Activated B cell treated with CpG ODN at 0.5 μM for 24 hours (primary cell): ENCODE measurements at regions not wholly inside any gene's neighbourhood (a gene's known extent, or its start where the extent isn't known, plus 50 kb on each side); places are given as distances from the start of the nearest gene placed in this dataset.

Experiments
- ATAC-seq: fragments of 200-7000 bp; cut with Tn5 transposase; one replicate; pipeline ENCODE4 v1.10.0; 2021; ENCODE audit warnings: low read depth, mild to moderate bottlenecking, moderate library complexity
- CTCF ChIA-PET: fragments of 350-600 bp; sonication (Branson Sonifier 250); formaldehyde crosslinking; loops from one replicate; lab custom pipeline; 2021; ENCODE audit warnings: antibody characterized with exemption; lab: Charles Lee
- POLR2A ChIA-PET: fragments of 350-600 bp; sonication (Branson Sonifier 250); formaldehyde crosslinking; loops from one replicate; lab custom pipeline; 2021; ENCODE audit warnings: antibody characterized with exemption; lab: Charles Lee
- DNase-seq: peaks from one replicate; pipeline ENCODE4 v3.0.0; 2022
- H3K27ac Mint-ChIP-seq: one replicate; pipeline ENCODE4 v1.8.0; 2020; ENCODE audit warnings: mixed read lengths
- H3K27me3 Mint-ChIP-seq: one replicate; pipeline ENCODE4 v1.8.0; 2021; ENCODE audit warnings: mixed read lengths
- H3K36me3 Mint-ChIP-seq: one replicate; pipeline ENCODE4 v1.8.0; 2021; ENCODE audit warnings: low read depth, mixed read lengths
- H3K4me1 Mint-ChIP-seq: one replicate; pipeline ENCODE4 v1.8.0; 2021; ENCODE audit warnings: mixed read lengths
- H3K4me3 Mint-ChIP-seq: one replicate; pipeline ENCODE4 v1.8.0; 2020; ENCODE audit warnings: mild to moderate bottlenecking, mixed read lengths
- H3K9me3 Mint-ChIP-seq: one replicate; pipeline ENCODE4 v1.8.0; 2020; ENCODE audit warnings: mixed read lengths
- intact Hi-C: fragments of 100-400 bp; cut with micrococcal nuclease; formaldehyde crosslinking; loops from one replicate; pipeline ENCODE4 v1.15.1; 2024
- TF ChIP-seq, protein P1 (sequence below): fragments of 200-600 bp; IDR thresholded peaks from one replicate; pipeline ENCODE4 v1.8.0; 2022; ENCODE audit warnings: antibody characterized with exemption, mild to moderate bottlenecking

DNA sequence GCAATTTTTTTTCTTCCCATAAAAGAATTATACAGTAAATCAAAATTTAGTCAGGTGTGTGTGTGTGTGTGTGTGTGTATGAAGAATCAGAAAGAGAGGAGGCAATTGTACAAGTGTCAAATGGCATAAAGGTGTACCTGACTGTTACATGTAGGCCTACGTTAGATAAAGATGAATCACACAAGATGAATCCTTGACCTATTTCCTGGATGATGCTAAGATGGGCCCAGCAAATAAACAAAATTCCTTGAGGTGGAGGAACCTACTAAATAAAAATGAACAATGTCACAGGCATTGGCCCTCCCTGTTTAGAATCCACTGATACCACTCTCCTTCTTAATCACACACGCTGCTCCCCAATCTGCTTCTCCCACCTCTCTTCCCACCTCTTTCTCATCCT is 79.7 kb upstream of the LRATD1 start:
- no peaks in the 10 kb centered on the region for H3K9me3 Mint-ChIP-seq
- ATAC-seq (no peak), DNase-seq (no peak)
- H3K27ac Mint-ChIP-seq, result no peak overlapping the region
- no peak overlapping the region for H3K4me3 Mint-ChIP-seq
- no peaks in the 10 kb centered on the region for H3K36me3 Mint-ChIP-seq
- intact Hi-C loops, result no loop called here
- ChIA-PET CTCF (no interaction called here), POLR2A (no interaction called here)
- no peaks in the 10 kb centered on the region for H3K4me1 Mint-ChIP-seq
- TF ChIP-seq, protein P1, sequence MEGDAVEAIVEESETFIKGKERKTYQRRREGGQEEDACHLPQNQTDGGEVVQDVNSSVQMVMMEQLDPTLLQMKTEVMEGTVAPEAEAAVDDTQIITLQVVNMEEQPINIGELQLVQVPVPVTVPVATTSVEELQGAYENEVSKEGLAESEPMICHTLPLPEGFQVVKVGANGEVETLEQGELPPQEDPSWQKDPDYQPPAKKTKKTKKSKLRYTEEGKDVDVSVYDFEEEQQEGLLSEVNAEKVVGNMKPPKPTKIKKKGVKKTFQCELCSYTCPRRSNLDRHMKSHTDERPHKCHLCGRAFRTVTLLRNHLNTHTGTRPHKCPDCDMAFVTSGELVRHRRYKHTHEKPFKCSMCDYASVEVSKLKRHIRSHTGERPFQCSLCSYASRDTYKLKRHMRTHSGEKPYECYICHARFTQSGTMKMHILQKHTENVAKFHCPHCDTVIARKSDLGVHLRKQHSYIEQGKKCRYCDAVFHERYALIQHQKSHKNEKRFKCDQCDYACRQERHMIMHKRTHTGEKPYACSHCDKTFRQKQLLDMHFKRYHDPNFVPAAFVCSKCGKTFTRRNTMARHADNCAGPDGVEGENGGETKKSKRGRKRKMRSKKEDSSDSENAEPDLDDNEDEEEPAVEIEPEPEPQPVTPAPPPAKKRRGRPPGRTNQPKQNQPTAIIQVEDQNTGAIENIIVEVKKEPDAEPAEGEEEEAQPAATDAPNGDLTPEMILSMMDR, result no peak
- no peaks in the 10 kb centered on the region for H3K27me3 Mint-ChIP-seq

DNA sequence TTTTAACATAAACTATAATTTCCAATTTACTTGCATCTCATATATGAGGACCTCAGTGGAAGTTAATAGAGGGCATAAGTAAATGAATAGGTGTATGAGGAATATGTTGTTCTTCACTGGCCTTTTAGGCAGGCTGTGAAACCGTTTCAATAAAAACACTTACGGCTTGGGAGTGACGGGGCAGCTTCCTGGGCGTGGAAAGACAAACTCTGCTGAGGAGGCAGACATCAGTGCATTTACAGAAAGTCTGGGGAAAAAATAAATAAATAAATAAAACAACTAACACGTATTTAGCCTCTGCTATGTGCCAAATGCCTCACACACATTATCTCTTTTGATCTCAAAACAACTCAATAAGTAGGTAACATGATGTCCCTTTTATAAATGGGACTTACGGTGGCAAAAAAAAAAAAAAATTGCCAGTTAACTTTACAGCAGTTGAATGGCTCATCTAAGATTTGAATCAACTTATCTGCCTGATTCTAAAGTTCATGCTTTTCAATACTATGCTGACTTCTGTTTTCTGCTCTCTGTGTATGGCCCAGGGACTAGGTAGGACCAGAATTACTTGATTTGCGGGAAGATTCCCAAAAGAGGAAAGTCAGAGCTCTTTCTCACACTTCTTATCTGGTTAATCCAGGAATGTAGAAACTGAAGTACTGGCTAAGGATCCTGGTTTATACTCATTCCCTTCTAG is 77.5 kb upstream of the LRATD1 start:
- Mint-ChIP-seq H3K4me1 (no peaks in the 10 kb centered on the region), H3K27ac (no peak overlapping the region), H3K36me3 (no peaks in the 10 kb centered on the region), H3K27me3 (no peaks in the 10 kb centered on the region), H3K4me3 (no peak overlapping the region), H3K9me3 (no peaks in the 10 kb centered on the region)
- TF ChIP-seq, protein P1, result no peak
- ChIA-PET CTCF (no interaction called here), POLR2A (no interaction called here)
- intact Hi-C loops, result no loop called here
- DNase-seq, result no peak
- ATAC-seq, result no peak

DNA sequence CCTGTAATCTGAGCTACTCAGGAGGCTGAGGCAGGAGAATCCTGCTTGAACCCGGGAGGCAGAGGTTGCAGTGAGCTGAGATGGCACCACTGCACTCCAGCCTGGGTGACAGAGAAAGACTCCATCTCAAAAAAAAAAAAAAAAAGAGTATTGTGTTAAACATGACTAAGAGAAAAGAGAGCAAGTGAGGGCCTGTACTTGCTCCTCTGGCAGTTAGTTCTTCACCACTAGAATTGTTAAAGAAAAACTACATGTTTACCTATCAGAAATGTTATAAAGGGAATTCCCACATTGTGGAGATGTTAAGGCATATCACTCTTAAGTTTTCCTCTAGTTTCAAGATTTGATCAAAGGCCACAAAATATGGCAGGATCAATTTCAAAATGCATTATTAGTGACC is 75.4 kb upstream of the LRATD1 start:
- intact Hi-C loops, result no loop called here
- ATAC-seq, result no peak
- H3K27me3 Mint-ChIP-seq, result no peaks in the 10 kb centered on the region
- TF ChIP-seq, protein P1, result no peak
- H3K4me1 Mint-ChIP-seq, result no peaks in the 10 kb centered on the region
- no peak overlapping the region for H3K27ac Mint-ChIP-seq
- no peaks in the 10 kb centered on the region for H3K36me3 Mint-ChIP-seq
- DNase-seq, result no peak
- no peaks in the 10 kb centered on the region for H3K9me3 Mint-ChIP-seq
- ChIA-PET CTCF (no interaction called here), POLR2A (no interaction called here)
- H3K4me3 Mint-ChIP-seq, result no peak overlapping the region

DNA sequence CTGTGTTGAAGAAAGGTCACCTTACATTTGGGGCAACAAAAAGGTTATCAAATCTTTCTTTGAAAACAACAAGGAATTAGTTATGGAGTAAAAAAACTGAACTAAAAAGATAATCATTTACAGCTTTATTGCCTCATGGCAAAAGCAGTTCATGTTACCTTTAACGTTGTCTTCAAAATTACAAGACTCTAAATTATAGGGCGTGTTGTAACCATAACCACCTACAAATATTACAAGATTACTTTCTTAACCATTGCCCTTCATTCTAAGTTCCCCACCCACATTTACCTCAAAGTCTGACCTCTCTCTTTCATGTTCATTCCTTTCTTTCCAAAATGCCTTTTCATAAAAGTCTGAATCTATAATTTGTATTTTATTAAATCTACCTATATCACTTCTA is 74.6 kb upstream of the LRATD1 start:
- CTCF ChIA-PET, result no interaction called here
- no peaks in the 10 kb centered on the region for H3K4me1 Mint-ChIP-seq
- H3K27ac Mint-ChIP-seq, result no peak overlapping the region
- ATAC-seq, result no peak
- DNase-seq, result no peak
- H3K27me3 Mint-ChIP-seq, result no peaks in the 10 kb centered on the region
- POLR2A ChIA-PET, result no interaction called here
- intact Hi-C loops, result no loop called here
- no peak overlapping the region for H3K4me3 Mint-ChIP-seq
- TF ChIP-seq, protein P1, result no peak
- no peaks in the 10 kb centered on the region for H3K36me3 Mint-ChIP-seq
- H3K9me3 Mint-ChIP-seq, result no peaks in the 10 kb centered on the region

DNA sequence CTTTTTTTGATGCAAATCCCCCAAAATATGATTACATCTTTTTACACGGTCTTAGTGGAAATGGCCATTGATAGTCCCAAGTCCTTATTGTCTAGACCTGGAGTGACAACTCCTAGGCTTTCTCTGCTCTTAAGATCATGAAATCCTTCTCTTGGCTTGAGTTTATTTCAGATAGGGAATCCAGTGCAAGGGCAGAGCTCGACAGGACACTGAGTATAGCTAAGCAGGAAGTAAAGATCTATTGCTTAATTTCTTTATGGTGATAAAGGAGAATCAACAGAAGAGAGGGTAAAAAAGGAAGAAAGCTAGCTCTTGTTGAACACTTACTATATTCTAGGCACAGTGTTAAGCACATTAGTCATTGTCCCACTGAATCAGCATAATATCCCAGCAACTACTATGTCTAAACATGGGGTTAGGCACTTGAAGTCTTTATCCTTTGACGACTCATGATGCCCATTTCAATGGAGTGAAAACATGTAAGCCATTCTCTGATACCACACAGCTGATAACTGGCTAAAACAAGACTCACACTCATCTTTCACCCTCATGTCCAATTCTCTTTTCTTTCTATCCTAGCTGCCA is 74.1 kb upstream of the LRATD1 start:
- intact Hi-C loops, result no loop called here
- CTCF ChIA-PET, result no interaction called here

More for the DNA sequence above, 74.1 kb upstream of the LRATD1 start:
- Mint-ChIP-seq H3K27me3 (no peaks in the 10 kb centered on the region), H3K4me3 (no peak overlapping the region), H3K9me3 (no peaks in the 10 kb centered on the region), H3K27ac (no peak overlapping the region), H3K4me1 (no peaks in the 10 kb centered on the region), H3K36me3 (no peaks in the 10 kb centered on the region)
- TF ChIP-seq, protein P1, result no peak
- no peak for DNase-seq
- no peak for ATAC-seq
- POLR2A ChIA-PET, result no interaction called here
